Gastroesophageal sphincter (tissue), 4 donors: ENCODE measurements at regions not wholly inside any gene's neighbourhood (a gene's known extent, or its start where the extent isn't known, plus 50 kb on each side); places are given as distances from the start of the nearest gene placed in this dataset.
"Not testable (repeated sequence)": the region's sequence is repeated elsewhere in the genome, so short reads cannot be mapped to it uniquely, and the experiment has no call there.

Experiments used
- ATAC-seq: fragments of 150-250 bp; one replicate; pipeline ENCODE4 v1.9.1; 2016; ENCODE audit warnings: mild to moderate bottlenecking, moderate library complexity
- H3K27ac ChIP-seq, 4 donors: fragments of 200-600 bp; sonication (generic) in 3 of 4; 1 replicate in 3 of 4; 2 replicates in 1 of 4; pipeline ENCODE4 v1.5.1; 2016 to 2019
- H3K27me3 ChIP-seq: fragments of 200-600 bp; sonication (generic); one replicate; pipeline ENCODE4 v1.5.1; 2019
- H3K36me3 ChIP-seq, 2 donors: fragments of 200-600 bp; sonication (generic); one replicate each; pipeline ENCODE4 v1.5.1; 2019; ENCODE audit warnings: control low read depth in 1 of 2
- H3K4me1 ChIP-seq, 3 donors: fragments of 200-600 bp; sonication (generic); 1 replicate in 2 of 3; 2 replicates in 1 of 3; pipeline ENCODE4 v1.5.1; 2016 to 2019; ENCODE audit warnings: control low read depth in 2 of 3
- H3K4me3 ChIP-seq, 2 donors: fragments of 200-600 bp; sonication (generic); one replicate each; pipeline ENCODE4 v1.5.1; 2019; ENCODE audit warnings: mild to moderate bottlenecking in 1 of 2, moderate library complexity in 1 of 2
- H3K9me3 ChIP-seq, 3 donors: fragments of 200-600 bp; sonication (generic); one replicate each; pipeline ENCODE4 v1.5.1; 2017 to 2019; ENCODE audit warnings: control low read depth in 2 of 3
- CTCF ChIP-seq, 4 experiments: fragments of 200-600 bp in 2 of 4; fragments of 450-650 bp in 2 of 4; sonication (generic) in 1 of 4; IDR thresholded peaks; one replicate each; pipeline ENCODE4 v1.5.1; 2017 to 2019; ENCODE audit warnings: antibody characterized with exemption in 4 of 4, mild to moderate bottlenecking in 2 of 4, moderate library complexity in 2 of 4
- EP300 ChIP-seq: sonication (generic); formaldehyde crosslinking; IDR thresholded peaks from one replicate; pipeline ENCODE4 v1.6.1; 2017; ENCODE audit warnings: antibody characterized with exemption, mild to moderate bottlenecking
- POLR2A ChIP-seq, 2 donors: fragments of 450-650 bp; IDR thresholded peaks; one replicate each; pipeline ENCODE4 v1.6.1; 2017; ENCODE audit warnings: antibody characterized with exemption in 2 of 2, mild to moderate bottlenecking in 2 of 2, moderate library complexity in 1 of 2
- POLR2AphosphoS5 ChIP-seq: sonication (generic); formaldehyde crosslinking; IDR thresholded peaks from one replicate; pipeline ENCODE4 v1.6.1; 2017; ENCODE audit warnings: antibody characterized with exemption
- WGBS, 2 donors: methylation state at CpG; one replicate each; pipeline ENCODE4 v1.1.5; 2018; ENCODE audit warnings: low coverage in 1 of 2; 5-methylcytosine and 5-hydroxymethylcytosine counted together

- Histone ChIP-seq H3K27me3 (no peaks in the 10 kb centered on the region), H3K27ac (no peak overlapping the region), H3K4me1 (no peaks in the 10 kb centered on the region), H3K36me3 (no peaks in the 10 kb centered on the region), H3K4me3 (no peak overlapping the region), H3K9me3 (no peaks in the 10 kb centered on the region)
- 23 to 42% methylated on average over 2 of the region's 2 CpGs for WGBS, 2 donors
- no peak for ATAC-seq
- TF ChIP-seq CTCF (IDR thresholded peaks at IDR 0.05) (no peak), EP300 (no peak), POLR2A (IDR thresholded peaks at IDR 0.05) (no peak), POLR2AphosphoS5 (no peak)
These were observed 207.4 kb upstream of the SSTR1 start for GRCh38 chr14:38000340-38000739.

GRCh38 chr14:38001501-38001900 lies 206.2 kb upstream of the SSTR1 start:
- no peaks in the 10 kb centered on the region for H3K36me3 ChIP-seq
- TF ChIP-seq POLR2A (IDR thresholded peaks at IDR 0.05), result no peak
- TF ChIP-seq CTCF (IDR thresholded peaks at IDR 0.05), result no peak
- no peak for TF ChIP-seq EP300
- TF ChIP-seq POLR2AphosphoS5, result no peak
- no peaks in the 10 kb centered on the region for H3K4me1 ChIP-seq
- H3K27me3 ChIP-seq, result no peaks in the 10 kb centered on the region
- WGBS, 2 donors, result 20% methylated on average over 1 of the region's 1 CpG; no CpG with 5 or more reads in 1 of the 2 donors
- H3K4me3 ChIP-seq, result no peak overlapping the region
- H3K9me3 ChIP-seq, result no peaks in the 10 kb centered on the region
- ATAC-seq, result no peak
- no peak overlapping the region for H3K27ac ChIP-seq

- 47 to 58% methylated on average over 4 to 7 of the region's 7 CpGs for WGBS, 2 donors
These were observed 203.7 kb upstream of the SSTR1 start for GRCh38 chr14:38003746-38004609.

GRCh38 chr14:38004610-38004879 lies 203.2 kb upstream of the SSTR1 start:
- Histone ChIP-seq H3K27me3 (no peaks in the 10 kb centered on the region), H3K4me3 (no peak overlapping the region), H3K4me1 (no peaks in the 10 kb centered on the region), H3K36me3 (no peaks in the 10 kb centered on the region), H3K27ac (no peak overlapping the region), H3K9me3 (no peaks in the 10 kb centered on the region)
- TF ChIP-seq EP300 (no peak), CTCF (IDR thresholded peaks at IDR 0.05) (no peak), POLR2AphosphoS5 (no peak), POLR2A (IDR thresholded peaks at IDR 0.05) (no peak)
- ATAC-seq, result no peak

More at GRCh38 chr14:38003746-38004609, 203.7 kb upstream of the SSTR1 start:
- no peaks in the 10 kb centered on the region for H3K27me3 ChIP-seq
- H3K4me3 ChIP-seq, result no peak overlapping the region
- no peak overlapping the region for H3K27ac ChIP-seq
- TF ChIP-seq EP300 (no peak), POLR2AphosphoS5 (no peak), POLR2A (IDR thresholded peaks at IDR 0.05) (no peak), CTCF (IDR thresholded peaks at IDR 0.05) (no peak)
- no peaks in the 10 kb centered on the region for H3K4me1 ChIP-seq
- ATAC-seq, result no peak
- H3K36me3 ChIP-seq, result no peaks in the 10 kb centered on the region
- H3K9me3 ChIP-seq, result no peaks in the 10 kb centered on the region

- WGBS, 2 donors, result 0 to 57% methylated on average over 1 of the region's 2 CpGs
- not testable (repeated sequence) for H3K36me3 ChIP-seq, H3K4me3 ChIP-seq, ATAC-seq, H3K27me3 ChIP-seq, H3K27ac ChIP-seq, H3K4me1 ChIP-seq
- peaks cover 0 to 34% (median 0%) of the 10 kb centered on the region in 3 donors for H3K9me3 ChIP-seq
These were observed 196.5 kb upstream of the SSTR1 start for GRCh38 chr14:38011156-38011555.
